ENCODE measurements at regions not wholly inside any gene's neighbourhood (a gene's known extent, or its start where the extent isn't known, plus 50 kb on each side); places are given as distances from the start of the nearest gene placed in this dataset.

DNA sequence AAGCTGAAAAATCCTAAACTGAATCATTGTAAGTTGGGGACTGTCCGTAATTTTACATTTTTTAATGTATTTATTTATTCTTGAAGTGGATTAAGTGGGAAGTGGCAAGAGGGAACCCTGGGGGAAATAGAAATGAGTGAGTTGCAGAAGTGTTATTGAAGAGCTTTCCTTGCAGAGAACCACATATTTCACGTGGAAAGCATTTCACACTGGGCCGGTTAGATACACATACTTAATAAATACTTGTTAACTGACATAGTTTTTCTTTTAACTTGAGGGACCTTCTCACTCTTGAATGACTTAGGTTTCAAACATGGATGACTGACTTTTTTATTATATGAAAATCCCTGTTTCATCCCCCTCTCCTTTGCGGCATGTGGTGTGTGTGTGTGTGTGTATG lies 239.3 kb downstream of the LMO4 start:
- DNase-seq, result no peak

- no peak for DNase-seq
Observed at GRCh38 chr1:87568911-87569310, 240.2 kb downstream of the LMO4 start.

DNA sequence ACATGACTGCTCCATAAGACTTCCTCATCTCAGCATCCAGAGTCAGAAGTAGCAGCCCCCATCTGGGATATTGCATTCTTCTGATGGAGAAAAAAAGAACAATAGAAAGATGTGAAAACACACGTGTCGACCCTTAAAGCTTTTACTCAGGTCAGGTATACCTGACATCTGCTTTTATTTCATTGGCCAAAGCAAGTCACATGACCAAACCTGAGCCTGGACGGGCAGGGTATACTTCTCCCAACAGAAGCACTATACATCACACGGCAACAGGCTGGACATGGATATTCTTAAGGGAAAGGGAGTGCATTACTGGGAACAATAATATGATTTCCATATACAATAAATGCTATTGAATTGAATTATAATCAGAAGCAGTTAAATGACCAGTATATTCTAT lies 243.3 kb downstream of the LMO4 start:
- no peak for DNase-seq

DNA sequence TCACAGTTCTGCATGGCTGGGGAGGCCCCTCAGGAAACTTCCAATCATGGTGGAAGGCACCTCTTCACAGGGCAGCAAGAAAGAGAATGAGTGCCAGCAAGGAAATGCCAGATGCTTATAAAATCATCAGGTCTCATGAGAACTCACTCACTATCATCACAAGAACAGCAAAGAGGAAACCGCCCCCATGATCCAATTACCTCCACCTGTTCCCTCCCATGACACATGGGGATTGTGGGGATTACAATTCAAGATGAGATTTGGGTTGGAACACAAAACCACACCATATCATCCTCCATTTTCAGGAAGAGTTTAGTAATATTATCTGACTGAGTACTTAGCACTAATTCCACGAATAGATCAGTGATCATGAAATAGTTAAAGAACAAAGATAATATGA lies 244.2 kb downstream of the LMO4 start:
- no peak for DNase-seq

GRCh38 chr1:87575528-87575927 lies 246.8 kb downstream of the LMO4 start:
- DNase-seq, result no peak

DNA sequence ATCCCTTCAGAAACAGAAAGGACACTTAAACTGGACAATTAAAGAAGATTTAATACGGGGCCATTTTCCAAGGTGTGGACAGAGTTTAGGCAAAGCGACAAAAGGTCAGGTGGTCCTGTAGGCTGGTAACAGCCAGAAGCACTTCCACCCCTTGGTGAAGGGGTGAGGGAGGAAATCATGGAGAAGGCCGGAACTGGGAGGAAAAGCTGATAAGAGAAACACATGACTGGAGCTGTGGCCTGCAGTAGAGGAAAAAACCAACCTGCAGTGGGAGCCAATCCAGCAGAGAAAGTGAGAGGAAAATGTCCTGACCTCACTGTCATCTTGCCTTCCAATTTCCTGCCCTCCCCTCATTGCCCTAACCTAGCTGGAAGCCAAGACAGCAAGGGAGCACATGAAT lies 249.8 kb downstream of the LMO4 start:
- no peak for DNase-seq

DNA sequence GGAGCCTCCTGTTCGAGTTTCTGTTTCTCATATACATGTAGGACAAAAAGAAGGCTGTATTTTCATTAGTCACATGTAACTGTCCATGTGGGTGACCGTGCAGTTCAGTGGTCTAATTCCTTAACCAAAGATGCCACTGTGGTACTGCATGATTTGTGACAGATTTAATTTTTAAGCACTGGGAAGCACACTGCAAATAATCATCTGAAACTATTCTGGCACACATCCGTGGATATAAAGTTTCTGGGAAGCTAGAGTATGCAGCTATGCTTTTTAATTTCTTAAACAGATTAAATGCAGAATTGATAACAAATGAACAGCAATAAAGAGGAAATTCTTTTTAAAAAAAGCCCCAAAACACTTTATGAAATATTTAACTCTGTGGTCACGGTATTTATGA lies 254.8 kb downstream of the LMO4 start:
- no peak for DNase-seq

- DNase-seq, result no peak
Observed at GRCh38 chr1:87584586-87584985, 255.9 kb downstream of the LMO4 start.

- DNase-seq, result no peak
Observed at GRCh38 chr1:87586501-87586900, 257.8 kb downstream of the LMO4 start.

DNA sequence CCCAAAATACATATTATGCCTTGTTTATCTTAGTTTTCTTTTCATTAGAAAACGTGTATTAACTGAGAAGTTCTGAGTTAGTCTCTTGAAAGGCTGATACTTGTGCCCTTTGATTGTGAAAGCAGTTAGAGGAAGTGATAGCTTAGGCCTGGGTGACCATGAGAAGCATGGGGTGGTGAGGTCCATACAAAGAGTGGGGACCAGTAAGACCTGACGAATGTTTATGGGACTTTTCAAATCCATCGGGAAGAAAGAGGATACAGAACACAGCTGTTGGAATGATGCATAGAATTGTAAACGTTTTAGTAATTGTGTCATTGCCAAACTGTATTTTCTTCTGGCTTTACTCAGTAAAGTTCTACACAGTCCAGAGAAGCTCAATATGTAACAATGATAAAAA lies 259.8 kb downstream of the LMO4 start:
- no peak for DNase-seq

DNA sequence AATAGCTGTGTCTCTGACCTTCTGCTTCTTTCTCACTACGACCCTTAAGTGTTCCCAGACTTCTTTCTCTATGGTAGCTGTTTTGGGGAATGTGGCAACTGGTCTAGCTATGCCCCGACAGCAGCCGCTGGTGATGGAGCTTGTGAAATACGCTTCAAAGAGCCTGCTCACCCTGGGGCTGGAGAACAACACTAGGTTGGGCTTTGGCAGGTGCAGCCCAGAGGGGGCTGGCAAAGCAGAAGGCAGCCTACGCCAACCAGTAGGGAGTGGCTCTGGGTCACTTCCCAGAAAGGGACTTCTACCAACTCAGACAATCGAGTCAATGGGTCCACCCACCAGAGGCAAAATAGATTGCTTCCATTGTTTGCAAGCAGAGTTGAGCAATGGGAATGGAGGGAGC lies 262.8 kb downstream of the LMO4 start:
- DNase-seq, result no peak

- DNase-seq, result no peak
Observed at GRCh38 chr1:87592156-87592555, 263.5 kb downstream of the LMO4 start.

DNA sequence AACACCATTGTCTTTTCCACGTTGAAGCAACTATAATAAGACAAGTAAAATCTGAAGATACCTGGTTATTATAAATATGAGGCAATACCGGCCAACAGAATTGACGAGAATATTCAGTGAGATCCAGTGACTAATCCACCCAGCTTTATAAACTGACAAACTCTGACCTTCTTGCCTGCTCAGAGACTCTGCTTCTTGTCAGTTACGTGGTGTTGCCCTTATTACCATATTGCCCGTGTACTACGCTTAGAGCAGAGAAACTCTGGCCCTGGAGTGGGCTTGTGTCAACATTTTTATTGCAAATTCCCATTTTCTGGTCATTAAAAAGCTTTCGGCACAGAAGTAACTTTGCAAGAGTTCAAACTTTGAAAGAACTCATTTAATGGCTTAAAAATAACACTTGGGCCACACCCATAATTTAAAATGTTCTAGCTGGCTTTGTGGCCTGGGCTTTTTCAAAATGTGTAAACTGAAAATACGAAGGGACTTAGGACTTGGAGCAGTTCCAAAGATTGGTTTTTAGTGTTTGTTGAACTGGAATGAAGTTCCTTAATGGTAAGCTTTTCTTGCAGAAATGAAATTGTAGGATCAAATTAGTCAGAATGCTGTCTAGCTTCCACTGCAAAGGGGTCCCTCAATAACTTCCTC lies 266.2 kb downstream of the LMO4 start:
- DNase-seq, result no peak

- no peak for DNase-seq
Observed at GRCh38 chr1:87595384-87595781, 266.7 kb downstream of the LMO4 start.

DNA sequence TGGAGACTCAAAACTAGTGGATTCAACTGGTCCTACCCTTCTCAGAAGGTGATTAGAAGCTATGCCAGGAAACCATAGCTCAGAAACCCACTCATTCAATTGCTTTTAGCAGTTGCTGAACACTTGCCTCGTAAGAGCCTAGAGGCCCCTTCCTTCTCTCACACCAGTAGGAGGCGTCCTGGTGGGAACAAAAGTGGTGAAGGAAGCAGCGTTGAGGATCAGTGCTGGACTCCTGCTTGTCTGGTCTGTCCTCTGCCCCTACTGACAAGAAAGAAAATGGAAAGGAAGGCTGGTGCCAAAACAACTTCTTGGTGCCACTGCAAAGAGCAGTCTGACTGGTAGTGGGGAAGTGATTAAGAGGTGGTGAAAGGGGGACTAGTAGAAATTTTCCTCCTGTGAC lies 269.7 kb downstream of the LMO4 start:
- DNase-seq, result no peak

DNA sequence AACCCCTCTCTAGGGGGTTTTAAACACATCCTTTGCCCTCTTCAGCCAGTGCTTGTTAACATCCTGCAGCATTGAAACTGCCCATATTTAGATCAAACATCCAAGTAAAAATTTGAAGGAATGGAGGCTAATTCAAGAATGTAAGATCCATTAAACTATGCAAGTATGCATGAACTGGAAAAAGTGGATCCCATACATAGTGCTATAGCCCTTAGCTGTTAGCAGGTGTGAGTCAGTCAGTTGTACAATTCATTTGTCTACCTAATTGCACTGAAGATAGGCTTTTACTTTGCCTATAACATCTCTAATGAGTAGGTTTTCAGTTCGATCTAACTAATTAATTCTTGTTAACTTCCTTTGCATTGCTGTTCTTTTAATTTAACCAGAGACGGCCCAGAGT lies 270.9 kb downstream of the LMO4 start:
- no peak for DNase-seq

DNA sequence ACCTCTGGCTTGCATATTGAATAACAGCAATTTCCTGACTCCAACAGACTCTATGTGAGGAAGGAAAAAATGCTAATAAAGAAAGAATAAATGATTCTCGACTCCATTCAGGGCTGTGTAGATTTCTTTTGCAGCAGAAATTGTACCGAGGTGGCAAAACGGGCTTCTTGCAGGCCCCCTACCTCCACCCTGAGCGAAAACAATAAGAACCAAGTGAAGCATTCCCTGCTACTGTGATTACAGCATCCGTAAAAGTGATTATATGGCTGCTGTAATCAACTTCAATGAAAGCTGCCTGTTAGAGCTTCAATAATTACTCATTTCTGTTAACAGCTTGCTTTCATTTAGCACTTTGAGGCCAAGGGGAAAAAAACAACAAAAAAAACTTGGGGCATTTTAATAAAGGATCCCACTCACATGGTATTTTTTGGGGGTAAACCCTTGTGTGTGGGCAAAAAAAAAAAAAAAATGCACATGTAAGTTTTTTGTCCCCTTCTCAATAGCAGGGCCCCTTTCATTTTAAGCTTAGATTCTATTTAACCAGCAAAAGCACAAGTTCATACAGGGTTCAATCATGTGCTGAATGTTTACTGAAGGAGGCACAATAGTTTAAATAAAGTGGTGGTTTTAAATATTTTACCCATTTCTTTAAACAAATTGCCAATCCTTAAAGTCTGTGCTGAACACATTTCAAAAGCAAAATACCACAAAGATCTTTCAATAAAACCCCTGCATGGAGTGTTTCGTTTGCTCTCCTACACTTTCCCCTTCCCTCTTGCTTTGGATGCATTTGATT lies 271.6 kb downstream of the LMO4 start:
- DNase-seq, result no peak

DNA sequence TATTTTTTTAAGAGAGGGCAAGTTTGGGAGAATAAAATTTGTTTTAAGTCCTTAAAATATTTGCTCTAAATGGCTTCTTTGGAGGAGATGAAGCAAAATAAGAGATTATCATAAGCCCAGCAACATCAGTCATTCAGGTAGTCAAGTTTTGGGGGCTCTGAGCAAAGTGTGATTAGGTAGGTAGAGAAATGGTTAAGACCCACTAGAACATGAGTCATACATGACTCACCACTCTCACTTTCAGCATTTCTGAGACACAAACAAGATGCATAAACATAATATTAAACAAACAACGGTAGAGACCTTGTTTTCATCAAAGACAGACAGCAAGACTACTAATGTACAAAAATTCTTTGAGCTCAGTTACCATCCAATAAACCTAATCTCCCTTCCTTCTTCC lies 272.2 kb downstream of the LMO4 start:
- DNase-seq, result no peak

DNA sequence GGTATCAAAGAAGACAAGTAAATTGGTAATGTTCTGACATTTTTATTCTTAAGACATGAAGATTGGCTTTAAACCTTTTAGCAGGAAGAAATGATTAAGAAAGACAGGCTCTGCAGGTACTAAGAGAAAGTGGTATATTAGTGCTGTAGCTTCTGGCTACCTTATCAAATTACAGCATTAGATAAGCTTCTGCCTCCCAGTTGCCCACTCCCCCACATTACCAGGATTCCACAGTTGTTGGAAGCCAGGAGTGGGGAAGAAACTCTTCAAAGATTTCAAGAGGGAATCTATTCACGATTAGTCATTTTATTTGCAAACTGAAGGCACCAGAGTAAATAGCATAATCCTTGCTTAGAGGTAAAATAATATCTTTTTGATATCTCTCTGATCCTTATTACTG lies 274.9 kb downstream of the LMO4 start:
- DNase-seq, result no peak

GRCh38 chr1:87612956-87613355 lies 284.3 kb downstream of the LMO4 start:
- DNase-seq, result no peak

- DNase-seq, result no peak
Observed at GRCh38 chr1:87615491-87615890, 286.8 kb downstream of the LMO4 start.

- no peak for DNase-seq
Observed at GRCh38 chr1:87615901-87616300, 287.2 kb downstream of the LMO4 start.

GRCh38 chr1:87620807-87621206 lies 292.1 kb downstream of the LMO4 start:
- no peak for DNase-seq

GRCh38 chr1:87629673-87630072 lies 301.0 kb downstream of the LMO4 start:
- no peak for DNase-seq

- DNase-seq, result no peak
Observed at GRCh38 chr1:87632232-87632631, 303.6 kb downstream of the LMO4 start.

Measured in GOT3 (cell line).